Heart left ventricle (tissue), 13 donors: ENCODE measurements at regions not wholly inside any gene's neighbourhood (a gene's known extent, or its start where the extent isn't known, plus 50 kb on each side); places are given as distances from the start of the nearest gene placed in this dataset.

Experiments used
- POLR2A ChIP-seq, 2 donors: fragments of 450-650 bp; IDR thresholded peaks; one replicate each; pipeline ENCODE4 v1.6.1; 2017; ENCODE audit warnings: antibody characterized with exemption in 2 of 2, mild to moderate bottlenecking in 2 of 2, moderate library complexity in 2 of 2
- TF ChIP-seq, protein P1 (sequence below), 12 donors: fragments of 200-600 bp; sonication (generic) in 4 of 12; IDR thresholded peaks; one replicate each; pipeline versions ENCODE4 v1.5.0 to v1.8.0; 2018 to 2022; ENCODE audit warnings: antibody characterized with exemption in 12 of 12, mild to moderate bottlenecking in 5 of 12
- donor health status: ischemic (EF 13 %, LVEDD 7.1; RV severe dilation, severe dysfunction).
- donor health status: DM: no; HTN: yes; CAD: no.
- donor health status: DM: no; HTN: no; CAD: no.
- donor health status: ischemic (EF 25% LVEDD 6.9; RV normal size, moderate dysfunction).
- donor health status: ischemic (EF 25% LVEDD 5.7; RV mildly dilated, moderate dysfunction).
- donor health status: ischemic (EF 35%, LVEDD 5.7; RV mildly dilated, moderate dysfunction).
- donor health status: nonischemic (EF 11% LVEDD 7.7; RV severe dilation, severe dysfunction).
- donor health status: DM: yes; HTN: yes; CAD: no.
- donor health status: PGD.
- donor health status: ischemic (EF 29% LVEDD 5.4; RV normal size, mild dysfunction).
- donor health status: nonischemic (EF 23%, LVEDD 6.1; RV moderate dilation, normal function).

DNA sequence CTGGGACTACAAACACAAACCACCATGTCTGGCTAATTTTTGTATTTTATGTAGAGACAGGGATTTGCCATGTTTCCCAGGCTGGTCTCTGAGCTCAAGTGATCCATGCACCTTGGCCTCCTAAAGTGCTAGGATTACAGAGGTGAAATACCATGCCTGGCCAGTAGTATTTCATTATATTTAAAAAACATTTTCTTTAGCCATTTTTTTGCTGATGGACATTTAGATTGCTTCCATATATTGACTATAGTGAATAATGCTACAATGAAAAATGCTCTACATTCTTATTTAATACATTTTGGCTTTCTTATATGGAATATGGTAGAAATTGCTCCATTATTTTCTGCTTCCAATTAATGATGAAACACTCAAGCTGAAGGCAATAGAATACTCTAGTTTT is 1439.7 kb downstream of the FSTL5 start:
- TF ChIP-seq, protein P1, sequence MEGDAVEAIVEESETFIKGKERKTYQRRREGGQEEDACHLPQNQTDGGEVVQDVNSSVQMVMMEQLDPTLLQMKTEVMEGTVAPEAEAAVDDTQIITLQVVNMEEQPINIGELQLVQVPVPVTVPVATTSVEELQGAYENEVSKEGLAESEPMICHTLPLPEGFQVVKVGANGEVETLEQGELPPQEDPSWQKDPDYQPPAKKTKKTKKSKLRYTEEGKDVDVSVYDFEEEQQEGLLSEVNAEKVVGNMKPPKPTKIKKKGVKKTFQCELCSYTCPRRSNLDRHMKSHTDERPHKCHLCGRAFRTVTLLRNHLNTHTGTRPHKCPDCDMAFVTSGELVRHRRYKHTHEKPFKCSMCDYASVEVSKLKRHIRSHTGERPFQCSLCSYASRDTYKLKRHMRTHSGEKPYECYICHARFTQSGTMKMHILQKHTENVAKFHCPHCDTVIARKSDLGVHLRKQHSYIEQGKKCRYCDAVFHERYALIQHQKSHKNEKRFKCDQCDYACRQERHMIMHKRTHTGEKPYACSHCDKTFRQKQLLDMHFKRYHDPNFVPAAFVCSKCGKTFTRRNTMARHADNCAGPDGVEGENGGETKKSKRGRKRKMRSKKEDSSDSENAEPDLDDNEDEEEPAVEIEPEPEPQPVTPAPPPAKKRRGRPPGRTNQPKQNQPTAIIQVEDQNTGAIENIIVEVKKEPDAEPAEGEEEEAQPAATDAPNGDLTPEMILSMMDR (IDR thresholded peaks at IDR 0.05), result no peak
- no peak for TF ChIP-seq POLR2A (IDR thresholded peaks at IDR 0.05)
